Memory B cell (primary cell): ENCODE measurements at regions not wholly inside any gene's neighbourhood (a gene's known extent, or its start where the extent isn't known, plus 50 kb on each side); places are given as distances from the start of the nearest gene placed in this dataset.

Experiments used
- ATAC-seq: fragments of 150-1000 bp; cut with Tn5 transposase; 2 replicates; pipeline ENCODE4 v1.10.0; 2021; ENCODE audit warnings: low read depth, mild to moderate bottlenecking, moderate library complexity
- DNase-seq, 2 donors: peaks; one replicate each; pipeline ENCODE4 v3.0.0; 2022; ENCODE audit warnings: low spot score in 2 of 2
- H3K27ac Mint-ChIP-seq: one replicate; pipeline ENCODE4 v1.8.0; 2022; ENCODE audit warnings: mild to moderate bottlenecking, moderate library complexity, mixed read lengths
- H3K27me3 Mint-ChIP-seq: one replicate; pipeline ENCODE4 v1.8.0; 2022; ENCODE audit warnings: mixed read lengths
- H3K36me3 Mint-ChIP-seq: one replicate; pipeline ENCODE4 v1.8.0; 2022; ENCODE audit warnings: mild to moderate bottlenecking, mixed read lengths
- H3K4me1 Mint-ChIP-seq: one replicate; pipeline ENCODE4 v1.8.0; 2022; ENCODE audit warnings: mixed read lengths
- H3K4me3 Mint-ChIP-seq: one replicate; pipeline ENCODE4 v1.8.0; 2022; ENCODE audit warnings: mild to moderate bottlenecking, moderate library complexity, mixed read lengths
- H3K9me3 Mint-ChIP-seq: one replicate; pipeline ENCODE4 v1.8.0; 2022; ENCODE audit warnings: mixed read lengths

DNA sequence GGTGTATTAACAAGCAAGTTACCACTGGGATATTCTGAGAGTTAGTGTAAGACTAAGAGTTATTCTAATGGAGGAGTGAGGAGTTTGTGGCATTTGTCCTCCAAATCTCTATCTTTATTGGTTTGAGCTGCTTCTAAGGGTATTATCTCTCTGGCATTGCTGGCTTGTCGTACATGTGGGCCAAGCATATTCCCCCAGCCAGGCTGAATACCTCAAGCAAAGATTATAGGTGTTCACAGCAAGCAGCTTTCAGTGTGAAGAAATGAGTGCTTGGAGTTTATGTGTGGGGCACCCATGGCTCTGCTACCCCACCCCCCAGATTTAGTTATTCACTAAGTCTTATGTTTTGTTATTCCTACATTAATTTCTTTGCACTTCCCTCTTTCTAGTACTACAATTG is 193.6 kb upstream of the FANCL start:
- Mint-ChIP-seq H3K27ac (no peak overlapping the region), H3K4me3 (no peak overlapping the region), H3K9me3 (no peaks in the 10 kb centered on the region), H3K4me1 (no peaks in the 10 kb centered on the region), H3K36me3 (no peaks in the 10 kb centered on the region), H3K27me3 (peaks cover 12% of the 10 kb centered on the region)
- no peak for DNase-seq
- ATAC-seq, result no peak

DNA sequence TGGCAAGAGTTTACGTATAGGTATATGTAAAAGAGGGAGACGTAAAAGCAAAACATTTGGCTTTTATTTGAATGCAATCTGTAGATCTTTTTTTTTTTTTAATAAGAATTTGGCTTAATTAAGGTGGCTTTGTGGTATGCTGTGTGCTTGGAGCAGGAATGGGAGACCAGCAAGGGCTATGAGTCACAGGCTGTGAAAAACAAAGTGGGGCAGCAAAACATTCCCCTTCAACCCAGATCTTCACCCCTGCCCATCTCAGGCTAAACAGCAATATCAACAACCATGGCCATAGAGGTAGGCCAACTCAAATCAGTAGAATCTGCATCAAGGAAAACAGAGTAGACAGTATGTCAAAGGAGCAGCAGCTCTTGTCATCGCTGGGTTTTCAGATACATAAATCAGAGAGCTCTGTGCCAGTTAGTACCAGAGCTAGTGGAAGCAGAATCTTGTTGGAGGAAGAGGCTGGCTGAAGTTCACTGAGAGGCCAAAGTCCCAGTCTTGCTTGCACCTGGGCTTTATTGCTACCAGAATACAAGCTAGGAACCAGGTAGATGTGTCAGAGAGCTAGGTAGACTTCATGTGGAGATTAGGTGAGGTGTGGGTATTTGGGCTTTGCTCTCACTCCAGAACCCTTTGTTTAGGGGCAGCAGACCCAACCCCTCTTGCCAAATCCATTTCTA is 191.5 kb upstream of the FANCL start:
- ATAC-seq (no peak), DNase-seq (no peak)
- Mint-ChIP-seq H3K4me3 (no peak overlapping the region), H3K9me3 (no peaks in the 10 kb centered on the region), H3K4me1 (peaks cover 7% of the 10 kb centered on the region), H3K27ac (no peak overlapping the region), H3K36me3 (no peaks in the 10 kb centered on the region), H3K27me3 (peaks cover 19% of the 10 kb centered on the region)

GRCh38 chr2:58429014-58429875 is 188.1 kb upstream of the FANCL start:
- H3K36me3 Mint-ChIP-seq, result no peaks in the 10 kb centered on the region
- peaks cover 7% of the 10 kb centered on the region for H3K4me1 Mint-ChIP-seq
- no peaks in the 10 kb centered on the region for H3K9me3 Mint-ChIP-seq
- H3K4me3 Mint-ChIP-seq, result peak overlapping the region; percentile 69
- DNase-seq (no peak), ATAC-seq (no peak)
- no peak overlapping the region for H3K27ac Mint-ChIP-seq
- peaks cover 27% of the 10 kb centered on the region for H3K27me3 Mint-ChIP-seq

DNA sequence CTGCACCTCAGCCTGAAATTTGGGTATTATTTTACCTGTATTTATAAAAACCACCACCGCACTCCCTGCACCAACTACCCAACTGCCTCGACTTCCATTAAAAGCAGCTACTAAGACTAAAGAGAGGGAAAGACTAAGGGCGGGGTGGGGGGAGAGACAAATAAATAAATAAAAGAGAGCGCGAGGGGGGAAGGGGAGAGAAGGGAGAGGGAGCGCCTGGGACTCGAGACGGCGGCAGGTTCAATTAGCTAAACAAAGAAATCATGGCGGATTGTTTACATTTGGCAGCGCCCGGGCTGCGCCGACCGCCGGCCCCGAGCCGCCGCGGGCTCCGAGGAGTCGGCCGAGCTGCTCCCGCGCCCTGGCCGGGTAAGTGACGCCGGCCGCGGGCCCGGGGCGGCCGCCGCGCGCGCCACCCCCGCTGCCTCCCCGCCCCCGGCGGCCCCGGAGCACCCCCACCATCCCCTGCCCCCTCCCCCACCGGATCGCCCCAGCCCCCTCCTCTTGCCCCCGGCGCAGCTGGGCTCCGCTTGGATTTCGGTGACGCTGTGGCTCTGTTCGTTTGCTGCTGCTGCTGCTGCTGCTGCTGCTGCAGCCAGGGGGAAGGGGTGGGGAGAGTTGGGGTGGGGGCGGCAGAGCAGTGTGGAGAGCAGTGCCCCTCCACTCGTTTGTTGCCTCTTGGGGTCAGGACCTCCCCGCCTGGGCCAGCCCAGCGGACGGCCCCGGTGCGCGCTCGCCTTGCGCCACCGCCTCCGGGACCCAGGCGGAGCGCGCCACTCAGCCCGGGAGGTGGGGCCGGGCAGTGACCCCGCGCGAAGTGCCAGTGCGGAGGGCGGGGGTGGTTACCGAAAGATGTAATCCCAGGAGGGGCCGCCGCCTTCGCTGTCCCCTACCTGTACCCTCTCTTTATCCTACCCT is 187.2 kb upstream of the FANCL start:
- ATAC-seq, result no peak
- Mint-ChIP-seq H3K27ac (no peak overlapping the region), H3K4me1 (peaks cover 7% of the 10 kb centered on the region), H3K9me3 (no peaks in the 10 kb centered on the region), H3K36me3 (no peaks in the 10 kb centered on the region), H3K4me3 (peak overlapping the region; percentile 76), H3K27me3 (peaks cover 27% of the 10 kb centered on the region)
- no peak for DNase-seq

- no peak for DNase-seq
- Mint-ChIP-seq H3K36me3 (no peaks in the 10 kb centered on the region), H3K27me3 (peaks cover 25% of the 10 kb centered on the region), H3K9me3 (no peaks in the 10 kb centered on the region), H3K4me1 (peaks cover 7% of the 10 kb centered on the region), H3K27ac (no peak overlapping the region), H3K4me3 (peak overlapping the region; percentile 76)
- no peak for ATAC-seq
Observed at GRCh38 chr2:58427572-58428095, 186.5 kb upstream of the FANCL start.

- ATAC-seq (no peak), DNase-seq (no peak)
- Mint-ChIP-seq H3K9me3 (no peaks in the 10 kb centered on the region), H3K27me3 (peaks cover 23% of the 10 kb centered on the region), H3K27ac (no peak overlapping the region), H3K4me3 (no peak overlapping the region), H3K4me1 (peaks cover 7% of the 10 kb centered on the region), H3K36me3 (no peaks in the 10 kb centered on the region)
Observed at GRCh38 chr2:58425368-58425767, 184.2 kb upstream of the FANCL start.

GRCh38 chr2:58419983-58420382 is 178.9 kb upstream of the FANCL start:
- H3K4me3 Mint-ChIP-seq, result no peak overlapping the region
- H3K36me3 Mint-ChIP-seq, result no peaks in the 10 kb centered on the region
- DNase-seq (no peak), ATAC-seq (no peak)
- H3K27me3 Mint-ChIP-seq, result peaks cover 7% of the 10 kb centered on the region
- H3K9me3 Mint-ChIP-seq, result no peaks in the 10 kb centered on the region
- H3K4me1 Mint-ChIP-seq, result no peaks in the 10 kb centered on the region
- H3K27ac Mint-ChIP-seq, result no peak overlapping the region

- Mint-ChIP-seq H3K36me3 (no peaks in the 10 kb centered on the region), H3K4me1 (no peaks in the 10 kb centered on the region), H3K27me3 (peaks cover 5% of the 10 kb centered on the region), H3K27ac (no peak overlapping the region), H3K4me3 (no peak overlapping the region), H3K9me3 (no peaks in the 10 kb centered on the region)
- ATAC-seq, result no peak
- DNase-seq, result no peak
Observed at GRCh38 chr2:58416696-58417095, 175.6 kb upstream of the FANCL start.

DNA sequence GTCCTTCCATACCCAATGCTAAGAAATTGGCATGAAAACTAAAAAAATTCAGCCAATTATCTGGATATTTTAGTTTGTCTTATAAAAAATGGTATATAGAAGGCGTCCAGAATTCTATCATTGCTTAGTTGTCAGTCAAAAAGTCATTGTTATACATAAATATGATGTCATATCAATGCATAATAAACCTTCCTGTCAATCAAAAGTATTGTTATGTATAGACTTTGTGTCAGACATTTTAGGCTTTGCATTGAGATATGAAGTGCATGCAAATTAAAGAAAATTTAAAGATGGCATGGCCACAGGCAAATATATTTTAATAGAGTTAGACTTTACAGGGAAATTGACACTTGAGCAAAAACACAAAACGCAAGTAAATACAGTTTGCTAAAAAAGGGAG is 173.4 kb upstream of the FANCL start:
- no peak for DNase-seq
- no peak for ATAC-seq
- H3K9me3 Mint-ChIP-seq, result no peaks in the 10 kb centered on the region
- H3K27ac Mint-ChIP-seq, result no peak overlapping the region
- H3K36me3 Mint-ChIP-seq, result no peaks in the 10 kb centered on the region
- no peaks in the 10 kb centered on the region for H3K4me1 Mint-ChIP-seq
- peaks cover 3% of the 10 kb centered on the region for H3K27me3 Mint-ChIP-seq
- H3K4me3 Mint-ChIP-seq, result no peak overlapping the region

GRCh38 chr2:58410549-58410948 is 169.4 kb upstream of the FANCL start:
- DNase-seq (no peak), ATAC-seq (no peak)
- Mint-ChIP-seq H3K27me3 (peaks cover 2% of the 10 kb centered on the region), H3K4me3 (no peak overlapping the region), H3K9me3 (no peaks in the 10 kb centered on the region), H3K4me1 (no peaks in the 10 kb centered on the region), H3K36me3 (no peaks in the 10 kb centered on the region), H3K27ac (no peak overlapping the region)

- Mint-ChIP-seq H3K36me3 (no peaks in the 10 kb centered on the region), H3K4me3 (no peak overlapping the region), H3K27ac (no peak overlapping the region), H3K9me3 (no peaks in the 10 kb centered on the region), H3K4me1 (no peaks in the 10 kb centered on the region), H3K27me3 (no peaks in the 10 kb centered on the region)
- no peak for ATAC-seq
- no peak for DNase-seq
Observed at GRCh38 chr2:58407487-58407886, 166.4 kb upstream of the FANCL start.

- DNase-seq (no peak), ATAC-seq (no peak)
- Mint-ChIP-seq H3K4me1 (no peaks in the 10 kb centered on the region), H3K36me3 (no peaks in the 10 kb centered on the region), H3K9me3 (no peaks in the 10 kb centered on the region), H3K27ac (no peak overlapping the region), H3K4me3 (no peak overlapping the region), H3K27me3 (no peaks in the 10 kb centered on the region)
Observed at GRCh38 chr2:58405341-58405740, 164.2 kb upstream of the FANCL start.

DNA sequence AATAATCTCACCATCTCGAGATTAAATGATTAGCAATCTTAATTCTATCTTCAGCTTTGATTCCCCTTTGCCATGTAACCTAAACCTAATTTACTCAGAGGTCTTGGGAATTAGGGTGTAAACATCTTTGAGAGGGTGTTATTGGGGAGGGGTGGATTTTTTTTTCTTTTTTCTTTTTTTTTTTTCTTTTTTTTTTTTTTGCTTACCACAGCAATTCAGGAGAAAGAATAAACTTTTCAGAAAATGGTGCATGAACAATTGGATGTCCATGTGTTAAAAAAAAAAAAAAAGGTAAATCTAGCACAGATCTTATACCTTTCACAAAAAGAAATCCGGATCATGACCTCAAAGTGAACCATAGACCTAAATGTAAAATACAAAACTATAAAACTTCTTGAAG is 160.8 kb upstream of the FANCL start:
- Mint-ChIP-seq H3K9me3 (no peaks in the 10 kb centered on the region), H3K4me1 (no peaks in the 10 kb centered on the region), H3K27me3 (no peaks in the 10 kb centered on the region), H3K36me3 (no peaks in the 10 kb centered on the region), H3K4me3 (no peak overlapping the region), H3K27ac (no peak overlapping the region)
- no peak for ATAC-seq
- DNase-seq, result no peak

GRCh38 chr2:58398406-58398805 is 157.3 kb upstream of the FANCL start:
- DNase-seq (no peak), ATAC-seq (no peak)
- no peak overlapping the region for H3K4me3 Mint-ChIP-seq
- H3K36me3 Mint-ChIP-seq, result no peaks in the 10 kb centered on the region
- peaks cover 10% of the 10 kb centered on the region for H3K27me3 Mint-ChIP-seq
- no peak overlapping the region for H3K27ac Mint-ChIP-seq
- no peaks in the 10 kb centered on the region for H3K4me1 Mint-ChIP-seq
- peaks cover 2% of the 10 kb centered on the region for H3K9me3 Mint-ChIP-seq
